ENCODE measurements at regions not wholly inside any gene's neighbourhood (a gene's known extent, or its start where the extent isn't known, plus 50 kb on each side); places are given as distances from the start of the nearest gene placed in this dataset.

DNA sequence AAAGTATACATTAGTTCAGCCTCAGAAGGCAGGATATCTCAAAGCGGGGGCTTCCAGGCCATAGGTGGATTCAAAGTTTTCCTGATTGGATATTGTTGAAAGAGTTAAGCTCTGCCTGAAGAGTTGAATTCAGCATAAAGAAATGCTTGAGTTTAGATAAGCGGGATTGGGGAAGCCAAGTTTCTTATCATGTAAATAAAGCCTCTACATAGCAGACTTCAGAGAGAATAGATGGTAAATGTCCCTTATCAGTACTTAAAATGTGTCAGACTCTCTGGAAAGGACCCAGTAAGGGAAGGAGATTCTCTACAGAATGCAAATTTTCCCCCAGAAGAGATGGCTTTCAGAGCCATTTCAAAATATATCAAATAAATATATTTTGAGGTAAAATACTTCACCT, 423.5 kb downstream of the SHISA9 start (continued):
- TF ChIP-seq YY1 (IDR thresholded peaks at IDR 0.05; ENCODE audit: extremely low read depth, insufficient replicate concordance, low read depth, low read length) (no peak), POLR2A (IDR thresholded peaks at IDR 0.05; ENCODE audit: borderline replicate concordance, extremely low read depth, insufficient read depth, insufficient read length) (no peak)

DNA sequence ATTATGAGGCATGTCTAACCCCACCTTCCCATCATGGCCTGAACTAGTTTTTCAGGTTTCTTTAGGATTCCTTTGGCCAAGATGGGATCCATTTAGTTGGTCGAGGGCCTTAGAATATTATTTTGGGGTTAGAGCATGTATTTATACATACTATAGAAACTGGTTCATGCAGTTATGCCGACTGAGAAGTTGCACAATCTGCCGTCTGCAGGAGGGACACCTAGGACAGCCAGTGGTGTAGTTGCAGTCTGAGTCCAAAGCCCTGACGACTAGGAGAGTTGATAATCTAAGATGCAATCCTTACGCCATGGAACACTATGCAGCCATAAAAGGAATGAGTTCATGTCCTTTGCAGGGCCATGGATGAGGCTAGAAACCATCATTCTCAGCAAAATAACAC, 424.0 kb downstream of the SHISA9 start:
- no peak for ATAC-seq
- ChIA-PET POLR2A (no interaction called here), RAD21 (ENCODE audit: low non-redundant PET in 1 of 2, low total read pairs in 2 of 2, uncharacterized antibody in 2 of 2, unreplicated experiment in 2 of 2) (no interaction called here), CTCF (no interaction called here)
- no peaks in the 10 kb centered on the region for H3K36me3 ChIP-seq (ENCODE audit: control insufficient read depth in 1 of 2, insufficient read depth in 2 of 2, low read length in 2 of 2)
- no peak overlapping the region for H3K27ac ChIP-seq (ENCODE audit: low read depth, low read length)
- DNase-seq (ENCODE audit: low read depth, low spot score): no peak
- TF ChIP-seq, protein P1, sequence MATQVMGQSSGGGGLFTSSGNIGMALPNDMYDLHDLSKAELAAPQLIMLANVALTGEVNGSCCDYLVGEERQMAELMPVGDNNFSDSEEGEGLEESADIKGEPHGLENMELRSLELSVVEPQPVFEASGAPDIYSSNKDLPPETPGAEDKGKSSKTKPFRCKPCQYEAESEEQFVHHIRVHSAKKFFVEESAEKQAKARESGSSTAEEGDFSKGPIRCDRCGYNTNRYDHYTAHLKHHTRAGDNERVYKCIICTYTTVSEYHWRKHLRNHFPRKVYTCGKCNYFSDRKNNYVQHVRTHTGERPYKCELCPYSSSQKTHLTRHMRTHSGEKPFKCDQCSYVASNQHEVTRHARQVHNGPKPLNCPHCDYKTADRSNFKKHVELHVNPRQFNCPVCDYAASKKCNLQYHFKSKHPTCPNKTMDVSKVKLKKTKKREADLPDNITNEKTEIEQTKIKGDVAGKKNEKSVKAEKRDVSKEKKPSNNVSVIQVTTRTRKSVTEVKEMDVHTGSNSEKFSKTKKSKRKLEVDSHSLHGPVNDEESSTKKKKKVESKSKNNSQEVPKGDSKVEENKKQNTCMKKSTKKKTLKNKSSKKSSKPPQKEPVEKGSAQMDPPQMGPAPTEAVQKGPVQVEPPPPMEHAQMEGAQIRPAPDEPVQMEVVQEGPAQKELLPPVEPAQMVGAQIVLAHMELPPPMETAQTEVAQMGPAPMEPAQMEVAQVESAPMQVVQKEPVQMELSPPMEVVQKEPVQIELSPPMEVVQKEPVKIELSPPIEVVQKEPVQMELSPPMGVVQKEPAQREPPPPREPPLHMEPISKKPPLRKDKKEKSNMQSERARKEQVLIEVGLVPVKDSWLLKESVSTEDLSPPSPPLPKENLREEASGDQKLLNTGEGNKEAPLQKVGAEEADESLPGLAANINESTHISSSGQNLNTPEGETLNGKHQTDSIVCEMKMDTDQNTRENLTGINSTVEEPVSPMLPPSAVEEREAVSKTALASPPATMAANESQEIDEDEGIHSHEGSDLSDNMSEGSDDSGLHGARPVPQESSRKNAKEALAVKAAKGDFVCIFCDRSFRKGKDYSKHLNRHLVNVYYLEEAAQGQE (IDR thresholded peaks at IDR 0.05; ENCODE audit: low read depth): no peak
- TF ChIP-seq EGR1 (IDR thresholded peaks at IDR 0.05; ENCODE audit: low read depth) (no peak), SRF (IDR thresholded peaks at IDR 0.05; ENCODE audit: low read depth) (no peak), ZNF274 (IDR thresholded peaks at IDR 0.05; ENCODE audit: low read depth, low read length) (no peak), POLR2AphosphoS5 (IDR thresholded peaks at IDR 0.05; ENCODE audit: low read depth, low read length) (no peak), CEBPB (IDR thresholded peaks at IDR 0.05; ENCODE audit: low read depth) (no peak), FOSL1 (IDR thresholded peaks at IDR 0.05; ENCODE audit: low read depth) (no peak), SP1 (IDR thresholded peaks at IDR 0.05; ENCODE audit: low read depth) (no peak), ELF1 (IDR thresholded peaks at IDR 0.05; ENCODE audit: borderline replicate concordance, low read depth) (no peak), ZFX (IDR thresholded peaks at IDR 0.05) (no peak), SIN3A (IDR thresholded peaks at IDR 0.05; ENCODE audit: low read depth) (no peak), CBX3 (IDR thresholded peaks at IDR 0.05; ENCODE audit: low read depth) (no peak), JUND (IDR thresholded peaks at IDR 0.05) (no peak)
- TF ChIP-seq, protein P2, sequence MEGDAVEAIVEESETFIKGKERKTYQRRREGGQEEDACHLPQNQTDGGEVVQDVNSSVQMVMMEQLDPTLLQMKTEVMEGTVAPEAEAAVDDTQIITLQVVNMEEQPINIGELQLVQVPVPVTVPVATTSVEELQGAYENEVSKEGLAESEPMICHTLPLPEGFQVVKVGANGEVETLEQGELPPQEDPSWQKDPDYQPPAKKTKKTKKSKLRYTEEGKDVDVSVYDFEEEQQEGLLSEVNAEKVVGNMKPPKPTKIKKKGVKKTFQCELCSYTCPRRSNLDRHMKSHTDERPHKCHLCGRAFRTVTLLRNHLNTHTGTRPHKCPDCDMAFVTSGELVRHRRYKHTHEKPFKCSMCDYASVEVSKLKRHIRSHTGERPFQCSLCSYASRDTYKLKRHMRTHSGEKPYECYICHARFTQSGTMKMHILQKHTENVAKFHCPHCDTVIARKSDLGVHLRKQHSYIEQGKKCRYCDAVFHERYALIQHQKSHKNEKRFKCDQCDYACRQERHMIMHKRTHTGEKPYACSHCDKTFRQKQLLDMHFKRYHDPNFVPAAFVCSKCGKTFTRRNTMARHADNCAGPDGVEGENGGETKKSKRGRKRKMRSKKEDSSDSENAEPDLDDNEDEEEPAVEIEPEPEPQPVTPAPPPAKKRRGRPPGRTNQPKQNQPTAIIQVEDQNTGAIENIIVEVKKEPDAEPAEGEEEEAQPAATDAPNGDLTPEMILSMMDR (IDR thresholded peaks at IDR 0.05 in 2 of 3, conservative IDR thresholded peaks at IDR 0.05 in 1 of 3; ENCODE audit: borderline replicate concordance in 1 of 3, insufficient read depth in 1 of 3, low read depth in 2 of 3, low read length in 2 of 3): no peak
- H4K20me1 ChIP-seq (ENCODE audit: insufficient read depth): no peaks in the 10 kb centered on the region
- BruUV-seq (replicated peaks): no TSS peak
- H3K79me2 ChIP-seq (ENCODE audit: insufficient read depth, low read length): no peaks in the 10 kb centered on the region
- no peak overlapping the region for H3K9ac ChIP-seq (ENCODE audit: low read length)
- no peaks in the 10 kb centered on the region for H3K9me2 ChIP-seq (ENCODE audit: insufficient read depth)
- H2AFZ ChIP-seq (ENCODE audit: low read depth, low read length, poor library complexity, severe bottlenecking): no peak overlapping the region
- no peak overlapping the region for H3K4me2 ChIP-seq (ENCODE audit: low read length)
- no peaks in the 10 kb centered on the region for H3K9me3 ChIP-seq (ENCODE audit: control insufficient read depth in 1 of 2, insufficient read depth in 1 of 2, low read depth in 1 of 2, low read length in 2 of 2)
- H3K27me3 ChIP-seq (ENCODE audit: insufficient read depth, low read length): no peaks in the 10 kb centered on the region
- intact Hi-C loops (cut with micrococcal nuclease): no loop called here
- no peaks in the 10 kb centered on the region for H3K4me1 ChIP-seq (ENCODE audit: control insufficient read depth in 1 of 2, insufficient read depth in 2 of 2, low read length in 2 of 2)
- no peak overlapping the region for H3K4me3 ChIP-seq (replicated peaks in 1 of 2; ENCODE audit: low read depth in 1 of 2, low read length in 2 of 2)
